ENCODE measurements at regions not wholly inside any gene's neighbourhood (a gene's known extent, or its start where the extent isn't known, plus 50 kb on each side); places are given as distances from the start of the nearest gene placed in this dataset.

DNA sequence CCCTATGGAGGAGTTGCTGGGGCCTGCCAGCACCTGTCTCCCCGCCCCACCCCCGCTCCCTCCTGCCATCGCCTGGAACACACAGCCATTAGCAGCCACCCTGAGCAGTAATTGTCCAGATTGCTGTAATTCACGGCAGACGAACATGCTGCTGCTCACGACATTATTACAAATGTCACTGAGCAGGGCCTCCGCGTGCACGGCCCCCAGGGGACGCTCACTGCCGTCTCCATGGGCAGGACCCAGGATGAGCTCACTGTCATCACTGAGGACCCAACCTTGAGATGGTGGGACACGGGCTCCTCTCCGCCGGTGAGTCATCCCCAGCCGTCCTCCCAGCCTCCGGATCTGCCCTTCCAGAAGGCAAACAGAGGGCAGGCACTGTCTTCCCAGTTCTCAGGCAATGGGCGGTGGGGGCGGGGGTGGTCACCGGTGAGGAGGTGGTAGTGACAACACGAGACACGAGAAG lies 100.4 kb downstream of the RFLNA start:
- no peak for DNase-seq (ENCODE audit: low spot score)

GRCh38 chr12:124394462-124395128 lies 99.7 kb downstream of the RFLNA start:
- DNase-seq (ENCODE audit: low spot score), result no peak

DNA sequence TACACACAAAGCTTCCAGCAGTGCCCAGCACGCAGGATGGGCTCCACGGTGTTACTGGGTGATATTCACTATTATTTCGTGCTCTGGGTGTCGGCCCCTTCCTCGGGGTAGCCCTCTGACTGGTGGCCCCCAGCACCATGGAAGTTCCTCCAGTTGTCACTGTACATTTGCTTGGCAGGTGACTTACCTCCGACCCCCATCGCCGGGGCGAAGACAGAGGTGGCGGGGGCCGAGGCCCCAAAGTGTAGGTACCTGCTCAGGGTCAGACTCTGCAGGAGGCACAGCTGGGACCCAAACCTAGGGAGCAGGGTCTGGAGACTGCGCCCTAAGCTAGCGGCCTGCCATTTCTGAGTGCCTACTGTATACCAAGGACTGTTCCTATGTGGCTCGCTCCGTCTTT lies 98.9 kb downstream of the RFLNA start:
- no peak for DNase-seq (ENCODE audit: low spot score)

- no peak for DNase-seq (ENCODE audit: low spot score)
Measured at GRCh38 chr12:124393414-124393790, 98.5 kb downstream of the RFLNA start.

- DNase-seq (ENCODE audit: low spot score), result peak; percentile 75
Measured at GRCh38 chr12:124392667-124393413, 97.9 kb downstream of the RFLNA start.

- no peak for DNase-seq (ENCODE audit: low spot score)
Measured at GRCh38 chr12:124392271-124392666, 97.4 kb downstream of the RFLNA start.

GRCh38 chr12:124391340-124392261 lies 96.7 kb downstream of the RFLNA start:
- DNase-seq (ENCODE audit: low spot score), result no peak

GRCh38 chr12:124390442-124391097 lies 95.7 kb downstream of the RFLNA start:
- DNase-seq (ENCODE audit: low spot score), result no peak

DNA sequence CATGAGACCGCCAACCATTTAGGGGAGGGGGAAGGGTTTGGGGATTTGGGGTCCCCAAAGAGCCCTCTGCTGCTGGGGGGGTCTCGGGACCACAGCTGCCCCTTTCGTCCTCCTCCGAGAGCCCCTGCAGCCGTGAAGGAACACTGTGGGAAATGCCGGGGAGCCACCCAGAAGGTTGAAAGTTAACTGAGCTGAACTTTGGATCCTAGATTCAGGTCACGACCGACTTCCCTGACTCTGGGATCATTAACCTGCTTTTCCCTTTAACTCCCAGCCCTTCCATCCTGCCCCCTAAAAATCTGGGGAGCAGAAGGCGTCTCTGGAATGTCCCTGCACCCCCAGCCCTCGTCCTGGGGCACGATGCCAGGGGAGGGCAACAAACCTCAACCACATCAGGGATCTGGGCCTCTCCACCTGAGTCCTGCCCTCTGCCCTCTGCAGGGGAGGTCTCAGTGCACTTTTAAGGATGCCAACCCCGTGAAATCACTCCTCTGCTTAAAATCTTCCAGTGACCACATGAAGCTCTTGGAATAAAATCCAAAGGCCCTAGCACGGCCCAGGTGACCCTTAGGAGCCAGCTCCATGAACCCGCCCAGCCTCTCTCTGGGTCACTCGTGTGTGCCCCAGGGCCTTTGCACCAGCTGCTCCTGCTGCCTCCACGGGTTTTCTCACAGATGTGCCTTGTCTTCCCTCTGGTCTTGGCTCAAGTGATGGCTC lies 95.0 kb downstream of the RFLNA start:
- DNase-seq (ENCODE audit: low spot score), result no peak

- peak; percentile 80 for DNase-seq (ENCODE audit: low spot score)
Measured at GRCh38 chr12:124389138-124389724, 94.3 kb downstream of the RFLNA start.

DNA sequence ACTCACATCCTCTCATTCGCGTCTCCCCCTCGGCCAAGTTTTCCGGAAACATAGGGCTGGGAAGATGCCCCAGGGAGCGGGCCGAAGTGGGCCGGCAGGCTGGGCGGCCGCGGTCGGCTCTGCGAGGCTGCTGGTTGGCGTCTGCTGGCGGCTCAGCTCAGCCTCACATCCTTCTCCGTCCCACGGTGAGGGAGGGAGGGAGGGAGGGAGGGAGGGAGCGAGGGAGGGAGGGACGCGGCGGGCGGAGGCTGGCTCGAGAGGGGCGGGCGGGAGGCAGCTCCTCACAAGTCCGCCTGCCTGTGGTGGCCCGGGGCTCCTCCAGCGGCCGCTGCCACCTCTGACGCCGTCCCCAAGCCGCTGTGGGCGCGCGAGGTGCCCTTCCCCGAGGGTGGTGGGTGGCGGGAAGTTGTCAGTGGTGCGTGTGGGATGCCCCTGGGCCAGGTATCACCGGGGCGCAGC lies 93.8 kb downstream of the RFLNA start:
- DNase-seq (ENCODE audit: low spot score), result peak; percentile 87

GRCh38 chr12:124388038-124388671 lies 93.3 kb downstream of the RFLNA start:
- no peak for DNase-seq (ENCODE audit: low spot score)

DNA sequence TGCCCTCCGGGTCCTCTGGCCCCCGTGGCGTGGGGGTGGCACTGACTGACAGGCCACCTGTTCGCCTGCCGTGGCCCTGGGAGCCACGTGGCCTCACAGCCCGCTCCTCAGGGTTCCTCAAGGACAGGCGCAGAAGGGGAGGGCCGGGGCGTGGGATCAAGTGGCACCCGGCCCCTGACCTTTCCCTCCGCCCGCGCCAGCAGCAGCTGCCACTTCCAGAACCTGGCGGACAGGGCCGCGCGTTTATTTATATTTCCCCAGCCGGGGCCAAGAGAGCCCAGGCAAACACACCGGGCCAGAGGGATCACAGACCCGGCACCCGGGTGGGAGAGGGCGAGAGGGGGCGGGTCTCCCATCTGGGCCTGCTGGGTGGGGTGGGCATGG lies 92.6 kb downstream of the RFLNA start:
- no peak for DNase-seq (ENCODE audit: low spot score)

GRCh38 chr12:124386661-124387527 lies 92.0 kb downstream of the RFLNA start:
- DNase-seq (ENCODE audit: low spot score), result no peak

DNA sequence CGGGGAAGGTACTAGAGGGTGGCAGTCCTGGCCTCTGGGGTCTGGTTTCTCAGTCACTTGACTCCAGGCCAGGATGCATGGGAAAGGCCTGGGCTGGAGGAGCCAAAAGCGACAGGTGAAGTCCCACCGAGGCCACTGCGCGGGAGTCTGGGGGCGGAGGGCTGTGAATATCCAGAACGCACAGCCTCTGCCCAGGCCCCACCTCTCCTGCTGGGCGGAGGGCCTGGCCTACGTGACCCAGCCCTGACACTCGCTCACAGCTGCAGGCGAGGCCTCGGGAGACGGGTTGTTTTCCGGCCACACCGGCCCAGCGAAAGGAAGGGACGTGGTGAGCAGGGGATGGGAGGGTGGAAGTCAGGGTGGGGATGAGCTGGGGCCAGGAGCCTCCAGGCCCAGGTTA lies 91.2 kb downstream of the RFLNA start:
- no peak for DNase-seq (ENCODE audit: low spot score)

- DNase-seq (ENCODE audit: low spot score), result no peak
Measured at GRCh38 chr12:124385219-124385969, 90.5 kb downstream of the RFLNA start.

- no peak for DNase-seq (ENCODE audit: low spot score)
Measured at GRCh38 chr12:124384299-124384894, 89.5 kb downstream of the RFLNA start.

GRCh38 chr12:124383028-124383427 lies 88.1 kb downstream of the RFLNA start:
- no peak for DNase-seq (ENCODE audit: low spot score)
